ENCODE measurements at regions not wholly inside any gene's neighbourhood (a gene's known extent, or its start where the extent isn't known, plus 50 kb on each side); places are given as distances from the start of the nearest gene placed in this dataset.

DNA sequence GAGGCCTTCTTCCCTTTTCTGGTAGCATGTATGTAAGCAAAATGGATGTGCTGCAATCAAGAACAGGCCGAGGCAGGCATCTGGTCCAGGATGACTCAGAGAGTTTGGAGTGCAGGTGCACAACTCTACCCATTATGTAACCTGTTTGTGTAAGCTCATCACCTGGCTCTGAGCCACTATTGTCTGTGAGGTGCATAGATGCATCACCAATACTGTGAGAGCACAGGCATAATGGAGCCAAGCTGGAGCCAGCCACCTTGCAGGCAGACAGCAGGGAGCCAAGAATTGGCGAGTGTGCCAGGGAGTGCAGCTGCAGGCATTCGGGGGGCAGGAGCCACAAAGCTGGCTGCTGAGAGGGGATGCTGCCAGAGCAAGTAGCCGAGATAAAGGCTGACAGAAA lies 549.9 kb upstream of the RGS18 start:
- H3K9ac ChIP-seq (ENCODE audit: insufficient read length): no peak overlapping the region
- no peak overlapping the region for H3K27ac ChIP-seq
- H3K9me3 ChIP-seq (ENCODE audit: low read depth, low read length): 0 out of 2 replicates have a peak, but pooled peaks cover 2% of the 10 kb centered on the region
- no peaks in the 10 kb centered on the region for H3K36me3 ChIP-seq (ENCODE audit: insufficient read depth, low read length)
- DNase-seq (ENCODE audit: low read depth, low spot score): no peak
- no peak overlapping the region for H3K4me3 ChIP-seq
- TF ChIP-seq EZH2 (IDR thresholded peaks at IDR 0.05): no peak
- TF ChIP-seq POLR2AphosphoS5 (IDR thresholded peaks at IDR 0.05; ENCODE audit: borderline replicate concordance, low read depth, low read length): no peak
- TF ChIP-seq FOXP2 (optimal IDR thresholded peaks at IDR 0.05; ENCODE audit: control extremely low read depth, extremely low read length, insufficient read depth): no peak

DNA sequence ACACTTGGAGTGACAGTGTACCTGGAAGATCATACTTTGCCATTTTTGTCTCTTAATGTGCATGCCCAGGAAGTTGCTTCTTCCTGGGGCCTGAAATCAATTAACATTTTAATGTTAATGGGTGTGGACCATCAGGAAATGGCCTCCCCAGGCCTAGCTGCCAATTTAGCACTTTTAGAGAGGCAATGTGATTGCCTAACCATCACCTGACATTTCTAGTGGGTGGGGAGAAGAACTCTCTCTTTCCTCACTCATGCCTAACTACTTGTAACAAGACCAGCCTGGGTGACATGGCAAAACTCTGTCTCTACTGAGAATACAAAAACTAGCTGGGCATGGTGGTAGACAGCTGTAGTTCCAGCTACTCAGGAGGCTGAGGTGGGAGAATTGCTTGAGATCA lies 549.0 kb upstream of the RGS18 start:
- 0 out of 2 replicates have a peak, but pooled peaks cover 2% of the 10 kb centered on the region for H3K9me3 ChIP-seq (ENCODE audit: low read depth, low read length)
- DNase-seq (ENCODE audit: low read depth, low spot score): no peak
- H3K9ac ChIP-seq (ENCODE audit: insufficient read length): no peak overlapping the region
- no peak overlapping the region for H3K27ac ChIP-seq
- no peak overlapping the region for H3K4me3 ChIP-seq
- no peaks in the 10 kb centered on the region for H3K36me3 ChIP-seq (ENCODE audit: insufficient read depth, low read length)
- TF ChIP-seq FOXP2 (optimal IDR thresholded peaks at IDR 0.05; ENCODE audit: control extremely low read depth, extremely low read length, insufficient read depth): no peak
- TF ChIP-seq POLR2AphosphoS5 (IDR thresholded peaks at IDR 0.05; ENCODE audit: borderline replicate concordance, low read depth, low read length): no peak
- no peak for TF ChIP-seq EZH2 (IDR thresholded peaks at IDR 0.05)

DNA sequence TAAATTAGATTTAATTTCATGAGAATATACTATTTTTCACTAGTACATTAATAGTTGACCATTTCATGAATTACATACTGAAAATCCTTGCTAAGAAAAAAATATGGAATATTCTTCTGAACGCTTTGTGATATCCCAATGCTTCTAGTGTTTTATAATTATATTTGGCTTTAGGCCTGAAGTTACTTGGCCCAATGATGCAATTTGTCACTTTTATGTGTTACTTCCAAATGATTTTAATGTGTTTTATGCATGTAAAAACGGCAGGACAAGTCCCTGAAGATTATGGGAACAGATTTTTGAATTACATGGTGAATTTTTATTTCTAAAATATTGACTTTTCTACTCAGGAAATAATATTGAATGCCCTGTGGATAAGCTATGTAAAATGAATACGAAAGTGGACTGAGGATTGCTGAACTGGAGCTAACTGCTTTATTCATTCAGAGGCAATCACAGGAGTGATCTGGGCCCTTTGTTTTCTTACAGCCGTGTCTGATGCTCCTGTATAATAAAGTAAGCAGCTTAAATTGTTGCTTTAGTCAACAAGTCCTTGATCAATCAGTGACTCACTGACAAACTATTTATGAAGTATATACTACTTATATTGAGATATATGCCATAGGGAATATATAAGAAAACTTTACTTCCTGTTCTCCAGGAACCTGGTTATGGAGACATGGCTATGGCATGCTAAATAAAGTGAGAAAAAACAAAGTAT lies 543.0 kb upstream of the RGS18 start:
- Histone ChIP-seq H3K27ac (0 out of 2 replicates have a peak overlapping the region, but pooled peaks have one; percentile 32), H3K4me3 (no peak overlapping the region), H3K9me3 (ENCODE audit: low read depth, low read length) (0 out of 2 replicates have a peak, but pooled peaks cover 2% of the 10 kb centered on the region), H3K9ac (ENCODE audit: insufficient read length) (no peak overlapping the region), H3K36me3 (ENCODE audit: insufficient read depth, low read length) (no peaks in the 10 kb centered on the region)
- DNase-seq (ENCODE audit: low read depth, low spot score): no peak
- no peak for TF ChIP-seq EZH2 (IDR thresholded peaks at IDR 0.05)
- no peak for TF ChIP-seq POLR2AphosphoS5 (IDR thresholded peaks at IDR 0.05; ENCODE audit: borderline replicate concordance, low read depth, low read length)
- TF ChIP-seq FOXP2 (optimal IDR thresholded peaks at IDR 0.05; ENCODE audit: control extremely low read depth, extremely low read length, insufficient read depth): no peak

DNA sequence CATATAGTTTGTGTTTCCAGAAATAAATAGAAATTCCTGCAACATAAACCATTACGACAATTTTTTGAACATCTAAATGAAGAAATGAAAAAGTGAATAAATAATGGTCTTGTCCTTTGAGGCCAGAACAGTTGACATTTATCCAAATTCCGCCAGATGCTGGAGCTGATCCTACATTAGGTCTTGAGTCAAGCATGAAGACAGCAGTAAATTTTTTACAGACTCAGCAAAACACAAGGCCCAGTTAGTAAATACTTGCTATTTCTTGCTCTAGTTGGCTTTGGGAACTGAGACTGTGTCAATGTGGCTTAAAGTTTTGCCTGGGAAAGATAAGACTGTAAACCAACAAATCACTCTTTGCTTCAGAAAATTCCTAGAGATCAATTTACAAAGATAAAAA lies 540.1 kb upstream of the RGS18 start:
- no peak overlapping the region for H3K9ac ChIP-seq (ENCODE audit: insufficient read length)
- TF ChIP-seq POLR2AphosphoS5 (IDR thresholded peaks at IDR 0.05; ENCODE audit: borderline replicate concordance, low read depth, low read length) (no peak), FOXP2 (optimal IDR thresholded peaks at IDR 0.05; ENCODE audit: control extremely low read depth, extremely low read length, insufficient read depth) (no peak), EZH2 (IDR thresholded peaks at IDR 0.05) (no peak)
- H3K9me3 ChIP-seq (ENCODE audit: low read depth, low read length): no peaks in the 10 kb centered on the region
- DNase-seq (ENCODE audit: low read depth, low spot score): no peak
- H3K27ac ChIP-seq: no peak overlapping the region
- H3K36me3 ChIP-seq (ENCODE audit: insufficient read depth, low read length): no peaks in the 10 kb centered on the region
- H3K4me3 ChIP-seq: no peak overlapping the region

DNA sequence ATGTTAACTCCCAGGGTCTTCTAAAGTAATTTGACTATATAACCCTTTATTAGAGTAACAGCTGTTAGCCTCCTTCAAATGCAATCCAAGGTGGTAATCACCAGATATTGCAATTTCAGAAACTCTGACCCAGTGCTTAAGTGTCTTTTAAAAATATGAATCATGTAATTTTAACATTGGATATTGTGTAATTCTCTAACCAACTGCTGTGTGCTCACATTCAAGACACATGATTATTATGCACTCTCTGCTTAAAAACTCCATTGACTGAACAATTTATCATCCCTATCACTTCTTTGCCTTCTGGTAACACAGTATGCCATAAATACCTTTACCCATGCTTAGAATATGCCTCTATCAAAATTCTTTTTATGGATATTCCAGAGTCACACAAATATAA lies 537.4 kb upstream of the RGS18 start:
- Histone ChIP-seq H3K9me3 (ENCODE audit: low read depth, low read length) (peaks cover 4% of the 10 kb centered on the region; the same call in 1 of the 2 replicates), H3K9ac (ENCODE audit: insufficient read length) (no peak overlapping the region), H3K4me3 (no peak overlapping the region), H3K36me3 (ENCODE audit: insufficient read depth, low read length) (no peaks in the 10 kb centered on the region), H3K27ac (no peak overlapping the region)
- no peak for TF ChIP-seq POLR2AphosphoS5 (IDR thresholded peaks at IDR 0.05; ENCODE audit: borderline replicate concordance, low read depth, low read length)
- TF ChIP-seq EZH2 (IDR thresholded peaks at IDR 0.05): no peak
- TF ChIP-seq FOXP2 (optimal IDR thresholded peaks at IDR 0.05; ENCODE audit: control extremely low read depth, extremely low read length, insufficient read depth): no peak
- peak; percentile 8 for DNase-seq (ENCODE audit: low read depth, low spot score)

DNA sequence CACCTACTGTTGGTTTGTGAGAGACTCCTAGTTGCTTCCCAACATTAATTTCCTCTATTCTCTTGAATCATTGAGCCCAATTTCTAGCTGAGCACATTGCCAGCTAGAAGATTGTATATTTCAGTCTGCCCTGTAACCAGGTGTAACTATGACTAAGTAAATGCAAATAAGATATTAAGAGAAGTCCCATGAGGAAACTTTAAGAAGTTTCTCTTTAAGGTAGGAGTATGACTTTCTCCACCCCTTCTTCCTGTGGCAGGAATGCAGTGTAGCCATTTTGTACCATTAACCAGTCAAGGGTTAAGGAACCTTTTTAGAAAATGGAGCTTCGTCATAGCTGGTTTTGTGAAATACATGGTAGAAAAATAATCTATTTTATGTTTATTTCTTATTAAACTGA lies 534.2 kb upstream of the RGS18 start:
- Histone ChIP-seq H3K27ac (no peak overlapping the region), H3K36me3 (ENCODE audit: insufficient read depth, low read length) (no peaks in the 10 kb centered on the region), H3K9ac (ENCODE audit: insufficient read length) (no peak overlapping the region), H3K4me3 (no peak overlapping the region), H3K9me3 (ENCODE audit: low read depth, low read length) (peaks cover 4% of the 10 kb centered on the region; the same call in 1 of the 2 replicates)
- TF ChIP-seq EZH2 (IDR thresholded peaks at IDR 0.05): no peak
- no peak for TF ChIP-seq FOXP2 (optimal IDR thresholded peaks at IDR 0.05; ENCODE audit: control extremely low read depth, extremely low read length, insufficient read depth)
- TF ChIP-seq POLR2AphosphoS5 (IDR thresholded peaks at IDR 0.05; ENCODE audit: borderline replicate concordance, low read depth, low read length): no peak
- no peak for DNase-seq (ENCODE audit: low read depth, low spot score)

DNA sequence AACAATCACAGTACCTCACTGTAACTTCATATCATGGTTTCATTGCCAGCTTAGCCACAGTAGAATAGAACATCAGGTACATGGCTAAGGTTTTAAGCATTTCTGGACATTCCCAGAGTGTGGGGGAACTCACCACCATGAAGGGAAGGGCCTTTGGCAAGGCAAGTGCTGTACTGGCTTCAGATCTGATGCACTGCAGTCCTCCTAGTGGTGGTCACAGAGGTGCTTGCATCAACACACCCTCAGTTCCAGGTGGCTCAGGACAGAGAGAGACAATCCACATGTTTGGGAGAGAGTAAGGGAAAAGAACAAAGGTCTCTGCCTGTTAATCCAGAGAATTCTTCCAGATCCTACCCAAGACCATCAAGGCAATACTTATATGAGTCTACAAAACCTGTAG lies 528.4 kb upstream of the RGS18 start:
- Histone ChIP-seq H3K9me3 (ENCODE audit: low read depth, low read length) (no peaks in the 10 kb centered on the region), H3K4me3 (no peak overlapping the region), H3K27ac (no peak overlapping the region), H3K36me3 (ENCODE audit: insufficient read depth, low read length) (no peaks in the 10 kb centered on the region), H3K9ac (ENCODE audit: insufficient read length) (no peak overlapping the region)
- DNase-seq (ENCODE audit: low read depth, low spot score): no peak
- TF ChIP-seq POLR2AphosphoS5 (IDR thresholded peaks at IDR 0.05; ENCODE audit: borderline replicate concordance, low read depth, low read length) (no peak), FOXP2 (optimal IDR thresholded peaks at IDR 0.05; ENCODE audit: control extremely low read depth, extremely low read length, insufficient read depth) (no peak), EZH2 (IDR thresholded peaks at IDR 0.05) (no peak)

DNA sequence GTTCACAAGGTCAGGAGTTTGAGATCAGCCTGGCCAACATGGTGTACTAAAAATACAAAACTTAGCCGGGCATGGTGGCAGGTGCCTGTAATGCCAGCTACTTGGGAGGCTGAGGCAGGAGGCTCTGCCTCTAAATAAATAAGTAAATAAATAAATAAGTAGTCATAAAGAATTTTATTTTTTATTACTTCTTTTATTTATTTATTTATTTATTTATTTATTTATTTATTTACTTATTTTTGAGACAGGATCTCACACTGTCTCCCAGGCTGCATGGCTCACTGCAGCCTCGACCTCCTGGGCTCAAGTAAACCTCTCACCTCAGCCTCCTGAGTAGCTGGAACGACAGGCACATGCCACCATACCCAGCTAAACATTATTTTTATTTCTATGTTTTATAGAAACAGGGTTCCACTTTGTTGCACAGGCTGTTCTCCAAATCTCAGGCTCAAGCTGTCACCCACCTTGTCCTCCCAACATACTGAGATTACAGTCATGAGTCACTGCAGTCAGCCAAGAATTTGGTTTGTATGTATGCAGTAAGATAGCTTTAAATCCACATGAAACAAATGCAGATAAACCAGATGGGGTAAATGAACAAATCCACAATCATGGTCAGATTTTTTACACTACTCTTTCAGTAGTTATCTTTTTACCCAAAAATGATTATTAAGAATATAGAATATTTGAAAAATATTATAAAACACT lies 523.3 kb upstream of the RGS18 start:
- no peaks in the 10 kb centered on the region for H3K36me3 ChIP-seq (ENCODE audit: insufficient read depth, low read length)
- H3K9me3 ChIP-seq (ENCODE audit: low read depth, low read length): no peaks in the 10 kb centered on the region
- no peak for DNase-seq (ENCODE audit: low read depth, low spot score)
- no peak overlapping the region for H3K4me3 ChIP-seq
- no peak overlapping the region for H3K9ac ChIP-seq (ENCODE audit: insufficient read length)
- no peak overlapping the region for H3K27ac ChIP-seq
- no peak for TF ChIP-seq POLR2AphosphoS5 (IDR thresholded peaks at IDR 0.05; ENCODE audit: borderline replicate concordance, low read depth, low read length)
- TF ChIP-seq EZH2 (IDR thresholded peaks at IDR 0.05): no peak
- no peak for TF ChIP-seq FOXP2 (optimal IDR thresholded peaks at IDR 0.05; ENCODE audit: control extremely low read depth, extremely low read length, insufficient read depth)
